IMR-90 (cell line): ENCODE measurements at regions not wholly inside any gene's neighbourhood (a gene's known extent, or its start where the extent isn't known, plus 50 kb on each side); places are given as distances from the start of the nearest gene placed in this dataset.

Experiments
- ATAC-seq: fragments of 200-7000 bp; cut with Tn5 transposase; 2 replicates; pipeline ENCODE4 v1.9.1; 2020; ENCODE audit warnings: low read depth, mild to moderate bottlenecking, moderate library complexity
- BruUV-seq: library from RNA; stranded (reverse); fragments of 400-500 nt; replicated peaks from 2 replicates; lab custom pipeline; 2021; lab: Mats Ljungman, UMichigan
- CTCF ChIA-PET: fragments of 300-600 bp; formaldehyde crosslinking; extraction: SDS; loops from one replicate; lab custom pipeline; 2021; ENCODE audit warnings: antibody characterized with exemption; lab: Yijun Ruan, JAX
- POLR2A ChIA-PET: fragments of 300-600 bp; sonication (Branson Sonifier 250); formaldehyde crosslinking; loops from one replicate; lab custom pipeline; 2022; ENCODE audit warnings: antibody characterized with exemption; ENCODE audit not compliant: unreplicated experiment; lab: Charles Lee
- DNase-seq: peaks from one replicate; pipeline ENCODE4 v3.0.0; 2013
- H2AFZ ChIP-seq: replicated peaks from 2 replicates; pipeline ENCODE3; 2013; ENCODE audit warnings: low read length, mild to moderate bottlenecking; ENCODE audit not compliant: poor library complexity
- H2AK5ac ChIP-seq: 2 replicates; pipeline ENCODE4 v1.6.1; 2013; ENCODE audit warnings: low read depth, low read length, inconsistent platforms
- H2AK9ac ChIP-seq: replicated peaks from 2 replicates; pipeline ENCODE3; 2013; ENCODE audit warnings: mild to moderate bottlenecking, low read depth, low read length, moderate library complexity; ENCODE audit not compliant: poor library complexity
- H2BK120ac ChIP-seq: 2 replicates; pipeline ENCODE4 v1.6.1; 2013; ENCODE audit warnings: low read depth, low read length, inconsistent platforms
- H2BK15ac ChIP-seq: 3 replicates; pipeline ENCODE4 v1.6.1; 2013; ENCODE audit warnings: low read depth, low read length, inconsistent platforms
- H2BK20ac ChIP-seq: 2 replicates; pipeline ENCODE4 v1.6.1; 2013; ENCODE audit warnings: low read depth, mild to moderate bottlenecking, inconsistent platforms, low read length, moderate library complexity
- H2BK5ac ChIP-seq: 2 replicates; pipeline ENCODE4 v1.6.1; 2013; ENCODE audit warnings: mild to moderate bottlenecking, low read depth, low read length, inconsistent platforms; ENCODE audit not compliant: poor library complexity, severe bottlenecking
- H3K14ac ChIP-seq: replicated peaks from 2 replicates; pipeline ENCODE4 v1.6.1; 2013; ENCODE audit warnings: low read depth, low read length, inconsistent platforms
- H3K18ac ChIP-seq: 2 replicates; pipeline ENCODE4 v1.6.1; 2013; ENCODE audit warnings: low read depth, low read length, control low read depth
- H3K23ac ChIP-seq: 2 replicates; pipeline ENCODE4 v1.6.1; 2013; ENCODE audit warnings: low read depth, low read length, inconsistent platforms
- H3K27ac ChIP-seq: 2 replicates; pipeline ENCODE4 v1.5.1; 2013; ENCODE audit warnings: mild to moderate bottlenecking, control low read depth, low read length; ENCODE audit not compliant: insufficient read depth
- H3K27me3 ChIP-seq: 2 replicates; pipeline ENCODE4 v1.6.1; 2013; ENCODE audit warnings: low read length; ENCODE audit not compliant: control insufficient read depth, insufficient read depth
- H3K36me3 ChIP-seq: 2 replicates; pipeline ENCODE4 v1.6.1; 2013; ENCODE audit warnings: low read length, mixed read lengths; ENCODE audit not compliant: control insufficient read depth, insufficient read depth
- H3K4ac ChIP-seq: 2 replicates; pipeline ENCODE4 v1.6.1; 2013; ENCODE audit warnings: low read depth, low read length, inconsistent platforms
- H3K4me1 ChIP-seq: 2 replicates; pipeline ENCODE4 v1.6.1; 2013; ENCODE audit warnings: low read length, mixed read lengths; ENCODE audit not compliant: control insufficient read depth, insufficient read depth
- H3K4me2 ChIP-seq: 2 replicates; pipeline ENCODE4 v1.6.1; 2013; ENCODE audit warnings: low read depth, mild to moderate bottlenecking, control low read depth, low read length, moderate library complexity
- H3K4me3 ChIP-seq: 2 replicates; pipeline ENCODE4 v1.5.1; 2013; ENCODE audit warnings: low read depth, mild to moderate bottlenecking, control low read depth, low read length, moderate library complexity; ENCODE audit not compliant: insufficient read depth
- H3K56ac ChIP-seq: 2 replicates; pipeline ENCODE4 v1.6.1; 2013; ENCODE audit warnings: low read length, inconsistent platforms; ENCODE audit not compliant: insufficient read depth; ENCODE audit errors: extremely low read depth
- H3K79me1 ChIP-seq, 2 experiments: 2 replicates each; pipeline ENCODE4 v1.6.1; 2013; ENCODE audit warnings: low read length in 2 of 2, inconsistent platforms in 1 of 2, low read depth in 1 of 2
- H3K9ac ChIP-seq: 2 replicates; pipeline ENCODE4 v1.6.1; 2013; ENCODE audit warnings: low read depth, low read length, control low read depth
- H3K9me1 ChIP-seq: 2 replicates; pipeline ENCODE4 v1.6.1; 2013; ENCODE audit warnings: low read length, inconsistent platforms; ENCODE audit not compliant: insufficient read depth
- H3K9me3 ChIP-seq: 2 replicates; pipeline ENCODE4 v1.6.1; 2013; ENCODE audit warnings: low read length; ENCODE audit not compliant: control insufficient read depth, insufficient read depth
- H4K20me1 ChIP-seq: 2 replicates; pipeline ENCODE4 v1.6.1; 2013; ENCODE audit warnings: low read length, inconsistent platforms; ENCODE audit not compliant: insufficient read depth
- H4K5ac ChIP-seq: 2 replicates; pipeline ENCODE4 v1.6.1; 2013; ENCODE audit warnings: mild to moderate bottlenecking, low read depth, low read length, control low read depth
- H4K8ac ChIP-seq, 2 experiments: 2 replicates each; pipeline ENCODE4 v1.6.1; 2013; ENCODE audit warnings: low read depth in 2 of 2, low read length in 2 of 2, control low read depth in 1 of 2, inconsistent platforms in 1 of 2
- H4K91ac ChIP-seq: 2 replicates; pipeline ENCODE4 v1.6.1; 2013; ENCODE audit warnings: low read depth, low read length, inconsistent platforms; ENCODE audit not compliant: insufficient read depth
- CTCF ChIP-seq: conservative IDR thresholded peaks from 2 replicates; pipeline ENCODE4 v1.5.1; 2012; ENCODE audit warnings: mild to moderate bottlenecking, low read depth, low read length, improper control_type of control experiment
- ELK1 ChIP-seq: fragments of 150-350 bp; IDR thresholded peaks from 2 replicates; pipeline ENCODE4 v1.6.1; 2016; ENCODE audit warnings: low read depth, mild to moderate bottlenecking, low read length, moderate library complexity, borderline replicate concordance
- FOS ChIP-seq: fragments of 150-350 bp; IDR thresholded peaks from 2 replicates; pipeline ENCODE4 v1.6.1; 2016; ENCODE audit warnings: low read depth, low read length
- MAZ ChIP-seq: IDR thresholded peaks from 2 replicates; pipeline ENCODE4 v1.6.1; 2012; ENCODE audit warnings: low read depth, mild to moderate bottlenecking, low read length, improper control_type of control experiment, moderate library complexity, borderline replicate concordance
- MXI1 ChIP-seq: IDR thresholded peaks from 2 replicates; pipeline ENCODE4 v1.6.1; 2012; ENCODE audit warnings: low read depth, mild to moderate bottlenecking, low read length, moderate library complexity, borderline replicate concordance
- POLR2A ChIP-seq: IDR thresholded peaks from 2 replicates; pipeline ENCODE4 v1.6.1; 2012; ENCODE audit warnings: mild to moderate bottlenecking, low read depth, low read length
- RAD21 ChIP-seq: IDR thresholded peaks from 2 replicates; pipeline ENCODE4 v1.6.1; 2012; ENCODE audit warnings: low read length, improper control_type of control experiment
- RCOR1 ChIP-seq: IDR thresholded peaks from 2 replicates; pipeline ENCODE4 v1.6.1; 2012; ENCODE audit warnings: mild to moderate bottlenecking, low read length, improper control_type of control experiment; ENCODE audit not compliant: insufficient replicate concordance
- RFX5 ChIP-seq: IDR thresholded peaks from 2 replicates; pipeline ENCODE4 v1.8.0; 2012; ENCODE audit warnings: low read depth, mild to moderate bottlenecking, low read length, moderate library complexity
- WGBS, 2 experiments: methylation state at CpG; one replicate each; pipeline versions ENCODE4 v1.1.5 to v1.1.7; 2013; ENCODE audit warnings: missing lambda C conversion rate in 2 of 2; ENCODE audit not compliant: insufficient read length in 1 of 2; ENCODE audit errors: extremely low coverage in 2 of 2; 5-methylcytosine and 5-hydroxymethylcytosine counted together
- dilution Hi-C: fragments of 300-500 bp; cut with HindIII; formaldehyde crosslinking; loops from one replicate; pipeline ENCODE4 v1.14.3; 2018; ENCODE audit warnings: low sequenced_read_pairs; ENCODE audit not compliant: unreplicated experiment
- in situ Hi-C: fragments of 300-500 bp; cut with MboI; formaldehyde crosslinking; loops from 3 replicates; pipeline ENCODE4 v1.14.3; 2019; ENCODE audit warnings: low sequenced_read_pairs, inconsistent platforms, mixed read lengths
- intact Hi-C: fragments of 100-400 bp; cut with micrococcal nuclease; formaldehyde crosslinking; loops from 2 replicates; pipeline ENCODE4 v1.10.0; 2022

GRCh38 chr15:38705436-38706219 is 141.0 kb upstream of the RASGRP1 start:
- H2AK5ac ChIP-seq, result peak overlapping the region; percentile 56
- DNase-seq, result no peak
- no peak overlapping the region for H4K5ac ChIP-seq
- 0 out of 2 replicates have a peak overlapping the region, but pooled peaks have one; percentile 7 for H3K23ac ChIP-seq
- no peak overlapping the region for H2BK5ac ChIP-seq
- no peak overlapping the region for H3K56ac ChIP-seq
- H3K4ac ChIP-seq, result peak overlapping the region; percentile 69
- no TSS peak for BruUV-seq
- H3K18ac ChIP-seq, result no peak overlapping the region; the same call in 1 of the 2 replicates
- WGBS, 2 experiments, result 54% methylated on average over 6 of the region's 11 CpGs; no CpG with 5 or more reads in 1 of the 2 experiments
- ChIA-PET CTCF (interaction anchor here (1.3 kb wide), 1 partner anchor 873 kb away, joined by 3 read pairs; no protein-coding TSS in a partner anchor), POLR2A (interaction anchor here (1.0 kb wide), 1 partner anchor 888 kb away, joined by 3 read pairs; no protein-coding TSS in a partner anchor)
- H3K4me1 ChIP-seq, result peaks cover 16% of the 10 kb centered on the region
- intact Hi-C loops (loop anchor here (5.0 to 10.0 kb wide), 5 partner anchors 422 to 1079 kb away; partner anchors contain the start of gene FSIP1), dilution Hi-C loops (no loop called here), in situ Hi-C loops (loop anchor here (5.0 to 25.0 kb wide), 4 partner anchors 467 to 877 kb away; partner anchors contain the start of gene THBS1)
- H3K79me1 ChIP-seq, result peaks cover 0 to 3% of the 10 kb centered on the region in 2 experiments; a peak in 1 of 4 replicates
- H3K9me3 ChIP-seq, result no peaks in the 10 kb centered on the region
- peak overlapping the region; percentile 19 for H2AK9ac ChIP-seq
- peak overlapping the region; percentile 61; the same call in 1 of the 2 replicates for H4K91ac ChIP-seq
- ATAC-seq, result no peak
- peak overlapping the region; percentile 49 for H3K14ac ChIP-seq
- H3K4me2 ChIP-seq, result no peak overlapping the region
- no peaks in the 10 kb centered on the region for H4K20me1 ChIP-seq
- peak overlapping the region; percentile 59; the same call in 1 of the 2 replicates for H2BK20ac ChIP-seq
- no peak for TF ChIP-seq ELK1
- TF ChIP-seq POLR2A, result no peak
- no peak for TF ChIP-seq FOS
- no peak for TF ChIP-seq MXI1
- TF ChIP-seq RFX5, result no peak
- no peak for TF ChIP-seq RAD21
- TF ChIP-seq MAZ, result no peak
- TF ChIP-seq CTCF, result no peak
- no peak for TF ChIP-seq RCOR1
- no peak overlapping the region for H3K9ac ChIP-seq
- H2BK120ac ChIP-seq, result peak overlapping the region; percentile 66
- no peak overlapping the region for H3K27ac ChIP-seq
- H3K36me3 ChIP-seq, result no peaks in the 10 kb centered on the region
- no peaks in the 10 kb centered on the region for H3K27me3 ChIP-seq
- peaks cover 3% of the 10 kb centered on the region; the same call in 1 of the 2 replicates for H3K9me1 ChIP-seq
- H2AFZ ChIP-seq, result no peak overlapping the region
- H3K4me3 ChIP-seq, result no peak overlapping the region
- H2BK15ac ChIP-seq, result peak overlapping the region; percentile 65; the same call in 1 of the 3 replicates
- H4K8ac ChIP-seq, result peak overlapping the region; percentile 32 to 62; a peak in 2 of 4 replicates
